GM23248 (cell line): ENCODE measurements at regions not wholly inside any gene's neighbourhood (a gene's known extent, or its start where the extent isn't known, plus 50 kb on each side); places are given as distances from the start of the nearest gene placed in this dataset.

Experiments
- DNase-seq: peaks from one replicate; pipeline ENCODE4 v3.0.0-alpha.2; 2015
- H2AFZ ChIP-seq: fragments of 200-600 bp; sonication (generic); 2 replicates; pipeline ENCODE4 v1.6.1; 2016; ENCODE audit warnings: antibody characterized with exemption
- H3F3A ChIP-seq: fragments of 200-600 bp; sonication (generic); 2 replicates; pipeline ENCODE4 v1.6.1; 2016; ENCODE audit warnings: mild to moderate bottlenecking, antibody characterized with exemption, mixed run types; ENCODE audit not compliant: insufficient read depth
- H3K27ac ChIP-seq: fragments of 200-600 bp; sonication (generic); 2 replicates; pipeline ENCODE4 v1.5.1; 2016; ENCODE audit warnings: mild to moderate bottlenecking
- H3K27me3 ChIP-seq: fragments of 200-600 bp; sonication (generic); replicated peaks from 2 replicates; pipeline ENCODE4 v1.6.1; 2016; ENCODE audit warnings: mild to moderate bottlenecking; ENCODE audit not compliant: insufficient read depth
- H3K36me3 ChIP-seq: fragments of 200-600 bp; sonication (generic); 2 replicates; pipeline ENCODE4 v1.6.1; 2016; ENCODE audit warnings: low read depth, mild to moderate bottlenecking
- H3K4me1 ChIP-seq: fragments of 200-600 bp; sonication (generic); 2 replicates; pipeline ENCODE4 v1.6.1; 2016; ENCODE audit warnings: mild to moderate bottlenecking; ENCODE audit not compliant: insufficient read depth
- H3K4me2 ChIP-seq: fragments of 200-600 bp; sonication (generic); one replicate; pipeline ENCODE4 v1.6.1; 2016; ENCODE audit warnings: mild to moderate bottlenecking; ENCODE audit not compliant: unreplicated experiment
- H3K4me3 ChIP-seq: fragments of 200-600 bp; sonication (generic); 2 replicates; pipeline ENCODE4 v1.5.1; 2016; ENCODE audit warnings: mild to moderate bottlenecking
- H3K79me2 ChIP-seq: fragments of 200-600 bp; sonication (generic); 2 replicates; pipeline ENCODE4 v1.6.1; 2016; ENCODE audit warnings: mild to moderate bottlenecking; ENCODE audit not compliant: insufficient read depth
- H3K9ac ChIP-seq: fragments of 200-600 bp; sonication (generic); 2 replicates; pipeline ENCODE4 v1.6.1; 2016; ENCODE audit warnings: mild to moderate bottlenecking
- H3K9me2 ChIP-seq: fragments of 200-600 bp; sonication (generic); 2 replicates; pipeline ENCODE4 v1.6.1; 2016; ENCODE audit warnings: mixed run types, mild to moderate bottlenecking, moderate library complexity; ENCODE audit not compliant: insufficient read depth
- H3K9me3 ChIP-seq: fragments of 200-600 bp; sonication (generic); one replicate; pipeline ENCODE4 v1.6.1; 2017; ENCODE audit warnings: low read depth
- H4K20me1 ChIP-seq: fragments of 200-600 bp; sonication (generic); 2 replicates; pipeline ENCODE4 v1.6.0; 2016; ENCODE audit not compliant: insufficient read depth
- EZH2 ChIP-seq: fragments of 200-600 bp; sonication (generic); IDR thresholded peaks from 2 replicates; pipeline ENCODE4 v1.6.1; 2018; ENCODE audit warnings: antibody characterized with exemption, mild to moderate bottlenecking; ENCODE audit not compliant: insufficient read depth, poor library complexity, severe bottlenecking
- EZH2phosphoT487 ChIP-seq: fragments of 200-600 bp; sonication (generic); IDR thresholded peaks from 2 replicates; pipeline ENCODE4 v1.6.1; 2018; ENCODE audit warnings: antibody characterized with exemption, moderate library complexity, mild to moderate bottlenecking, low read depth; ENCODE audit not compliant: insufficient read depth
- WGBS, 2 experiments: methylation state at CpG; one replicate each; pipeline ENCODE4 v1.1.6; 2015 to 2017; ENCODE audit warnings: low lambda C conversion rate in 2 of 2, low coverage in 1 of 2; ENCODE audit errors: missing lambda C conversion rate in 2 of 2; 5-methylcytosine and 5-hydroxymethylcytosine counted together
- in situ Hi-C: fragments of 300-500 bp; cut with MboI; formaldehyde crosslinking; loops from 2 replicates; pipeline ENCODE4 v1.15.0; 2020

DNA sequence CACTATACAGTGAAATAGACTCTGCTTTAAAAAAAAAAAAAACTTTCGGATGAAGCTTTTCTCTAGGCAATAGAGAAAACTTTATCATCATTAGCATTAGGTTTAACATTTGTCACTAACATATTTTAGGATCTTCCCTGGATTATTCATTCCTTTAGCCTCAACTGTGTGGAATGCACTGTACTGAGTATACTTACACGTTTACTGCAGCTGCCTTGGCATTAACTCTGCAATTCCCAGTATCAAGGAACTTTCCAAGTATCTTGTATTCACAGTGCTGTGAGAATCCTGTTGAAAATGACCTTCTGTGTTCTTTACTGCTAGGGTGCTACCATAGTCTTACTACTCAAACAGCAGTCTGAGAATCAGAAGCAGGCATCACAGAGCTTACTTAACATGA is 328.2 kb upstream of the COL3A1 start:
- Histone ChIP-seq H3F3A (peaks cover 13% of the 10 kb centered on the region; the same call in 1 of the 2 replicates), H3K4me2 (peak overlapping the region; percentile 60), H3K4me3 (no peak overlapping the region), H3K27me3 (no peaks in the 10 kb centered on the region), H3K9me2 (no peaks in the 10 kb centered on the region), H3K27ac (peak overlapping the region; percentile 17), H3K9ac (no peak overlapping the region), H4K20me1 (no peaks in the 10 kb centered on the region), H2AFZ (peak overlapping the region; percentile 39), H3K79me2 (no peaks in the 10 kb centered on the region), H3K36me3 (no peaks in the 10 kb centered on the region), H3K9me3 (no peaks in the 10 kb centered on the region), H3K4me1 (peaks cover 15% of the 10 kb centered on the region)
- TF ChIP-seq EZH2phosphoT487 (no peak), EZH2 (no peak)
- in situ Hi-C loops: no loop called here
- DNase-seq: peak; percentile 73
- WGBS, 2 experiments: 1 to 5% methylated on average over 2 of the region's 2 CpGs

DNA sequence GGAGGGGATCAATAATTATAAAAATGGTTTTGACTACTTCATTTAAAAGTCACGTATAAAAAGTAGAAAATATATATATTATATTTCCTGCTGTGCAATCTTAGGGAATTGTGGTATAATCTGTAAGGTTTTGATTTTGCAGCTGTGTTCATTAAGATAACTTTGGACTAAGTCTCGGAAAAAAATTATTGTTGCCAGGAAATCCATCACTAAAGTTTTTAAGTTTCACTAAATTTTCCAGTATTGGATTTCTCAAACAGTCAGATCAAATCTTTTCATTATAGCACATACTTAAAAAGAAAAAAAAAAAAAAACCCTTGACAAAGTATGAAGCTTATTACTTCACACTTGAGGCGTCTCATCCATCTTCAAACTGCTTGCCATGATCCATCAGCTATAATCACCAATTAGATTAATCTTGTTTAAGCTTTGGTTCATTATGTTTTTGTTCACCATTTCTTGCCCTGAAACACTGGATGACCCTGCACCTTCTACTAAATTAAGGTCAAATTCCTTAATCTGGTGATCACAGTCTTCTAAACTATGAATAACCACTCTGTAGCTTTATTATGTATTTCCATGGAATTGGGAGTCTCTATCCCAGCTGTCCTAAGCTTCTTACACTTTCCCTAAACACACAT is 326.6 kb upstream of the COL3A1 start:
- H3K4me1 ChIP-seq: peaks cover 15% of the 10 kb centered on the region

GRCh38 chr2:188659656-188660406 is 314.3 kb upstream of the COL3A1 start:
- Histone ChIP-seq H3K79me2 (no peaks in the 10 kb centered on the region), H3K9me2 (no peaks in the 10 kb centered on the region), H3K27me3 (no peaks in the 10 kb centered on the region), H3K4me3 (peak overlapping the region; percentile 15; the same call in 1 of the 2 replicates), H2AFZ (no peak overlapping the region), H3K9me3 (no peaks in the 10 kb centered on the region), H3K4me1 (peaks cover 18% of the 10 kb centered on the region), H3K4me2 (peak overlapping the region; percentile 14), H3K27ac (peak overlapping the region; percentile 13), H3K36me3 (no peaks in the 10 kb centered on the region), H3F3A (peaks cover 17% of the 10 kb centered on the region), H3K9ac (no peak overlapping the region), H4K20me1 (no peaks in the 10 kb centered on the region)
- in situ Hi-C loops: no loop called here
- 0 to 4% methylated on average over 1 of the region's 1 CpG for WGBS, 2 experiments
- DNase-seq: peak; percentile 79
- no peak for TF ChIP-seq EZH2phosphoT487
- no peak for TF ChIP-seq EZH2

More for the DNA sequence above, 326.6 kb upstream of the COL3A1 start:
- Histone ChIP-seq H4K20me1 (no peaks in the 10 kb centered on the region), H3K4me2 (no peak overlapping the region), H3K27ac (no peak overlapping the region), H3K9me2 (no peaks in the 10 kb centered on the region), H3K27me3 (no peaks in the 10 kb centered on the region), H3K36me3 (no peaks in the 10 kb centered on the region), H3K9ac (no peak overlapping the region), H3K4me3 (no peak overlapping the region), H3K79me2 (no peaks in the 10 kb centered on the region), H3F3A (peaks cover 13% of the 10 kb centered on the region; the same call in 1 of the 2 replicates), H3K9me3 (no peaks in the 10 kb centered on the region), H2AFZ (peak overlapping the region; percentile 35; the same call in 1 of the 2 replicates)
- DNase-seq: no peak
- 95 to 98% methylated on average over 3 of the region's 3 CpGs for WGBS, 2 experiments
- no peak for TF ChIP-seq EZH2
- no peak for TF ChIP-seq EZH2phosphoT487
- in situ Hi-C loops: no loop called here

DNA sequence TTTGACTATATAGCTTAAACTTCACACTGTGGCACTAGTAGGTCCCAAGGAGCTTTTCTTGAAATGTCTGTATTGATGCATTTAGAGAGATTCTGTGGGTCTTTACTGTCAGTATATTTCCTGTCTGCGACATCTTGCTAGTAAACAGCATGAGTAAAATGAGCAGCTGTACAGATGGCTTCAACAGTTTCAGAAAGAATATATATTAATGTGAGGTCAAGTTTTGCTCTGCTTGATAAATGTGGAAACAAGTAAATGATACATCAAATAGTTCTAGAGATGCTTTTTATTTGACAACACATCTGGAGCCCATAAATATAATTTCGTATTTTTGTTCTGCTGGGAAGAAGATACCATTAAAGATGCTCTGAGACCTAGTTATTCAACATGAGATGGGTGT is 310.9 kb upstream of the COL3A1 start:
- Histone ChIP-seq H3K9me2 (no peaks in the 10 kb centered on the region), H3K27me3 (no peaks in the 10 kb centered on the region), H2AFZ (no peak overlapping the region), H3K4me2 (no peak overlapping the region), H3K27ac (no peak overlapping the region), H3K9me3 (no peaks in the 10 kb centered on the region), H3F3A (peaks cover 26% of the 10 kb centered on the region), H3K79me2 (no peaks in the 10 kb centered on the region), H3K36me3 (no peaks in the 10 kb centered on the region), H4K20me1 (no peaks in the 10 kb centered on the region), H3K4me3 (no peak overlapping the region), H3K9ac (no peak overlapping the region), H3K4me1 (peaks cover 34% of the 10 kb centered on the region)
- TF ChIP-seq EZH2phosphoT487 (no peak), EZH2 (no peak)
- no peak for DNase-seq
- in situ Hi-C loops: no loop called here
- WGBS, 2 experiments: 48 to 63% methylated on average over 2 of the region's 2 CpGs
